Activated CD8-positive, alpha-beta memory T cell treated with anti-CD3 and anti-CD28 coated beads, Interleukin-2, amount 10 ng/mL, durations not matched to agents 7 days and 5 days (primary cell): ENCODE measurements at regions not wholly inside any gene's neighbourhood (a gene's known extent, or its start where the extent isn't known, plus 50 kb on each side); places are given as distances from the start of the nearest gene placed in this dataset.

ENCODE experiments used
- ATAC-seq: fragments of 150-1000 bp; cut with Tn5 transposase; one replicate; pipeline ENCODE4 v1.10.0; 2021; ENCODE audit warnings: moderate library complexity
- CTCF ChIA-PET: fragments of 350-600 bp; sonication (Branson Sonifier 250); formaldehyde crosslinking; loops from one replicate; lab custom pipeline; 2021; ENCODE audit warnings: antibody characterized with exemption; lab: Charles Lee
- DNase-seq: peaks from one replicate; pipeline ENCODE4 v3.0.0-alpha.2; 2020
- H3K27ac Mint-ChIP-seq: one replicate; pipeline ENCODE4 v1.8.0; 2021; ENCODE audit warnings: mild to moderate bottlenecking, mixed read lengths
- H3K27me3 Mint-ChIP-seq: one replicate; pipeline ENCODE4 v1.8.0; 2021; ENCODE audit warnings: mixed read lengths
- H3K36me3 Mint-ChIP-seq: one replicate; pipeline ENCODE4 v1.8.0; 2021; ENCODE audit warnings: mild to moderate bottlenecking, mixed read lengths
- H3K4me1 Mint-ChIP-seq: one replicate; pipeline ENCODE4 v1.8.0; 2021; ENCODE audit warnings: mixed read lengths
- H3K4me3 Mint-ChIP-seq: one replicate; pipeline ENCODE4 v1.8.0; 2021; ENCODE audit warnings: mild to moderate bottlenecking, moderate library complexity, mixed read lengths
- H3K9me3 Mint-ChIP-seq: one replicate; pipeline ENCODE4 v1.8.0; 2022; ENCODE audit warnings: low read depth, mixed read lengths

DNA sequence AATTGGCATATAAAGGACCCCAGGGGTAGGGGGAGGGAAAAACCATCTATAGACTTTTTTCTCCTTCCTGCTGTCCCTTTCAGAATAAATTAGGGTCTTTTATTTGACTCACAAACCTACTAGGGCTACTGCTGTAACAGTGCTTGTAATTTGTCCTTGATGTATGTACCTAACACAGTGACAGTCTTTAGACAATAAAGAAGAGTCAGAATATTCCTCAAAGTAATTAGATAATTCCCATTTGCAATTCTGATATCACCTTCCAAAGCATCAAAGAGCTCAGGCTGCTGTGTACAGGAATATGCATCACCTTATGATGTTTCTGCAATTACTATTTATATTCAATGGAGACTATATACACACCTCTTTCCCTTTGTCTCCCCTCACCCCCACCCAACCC is 161.7 kb downstream of the MREG start:
- DNase-seq = no peak
- CTCF ChIA-PET = no interaction called here
- peaks cover 4% of the 10 kb centered on the region for H3K27me3 Mint-ChIP-seq
- ATAC-seq = no peak
- no peaks in the 10 kb centered on the region for H3K36me3 Mint-ChIP-seq
- no peaks in the 10 kb centered on the region for H3K4me1 Mint-ChIP-seq
- H3K9me3 Mint-ChIP-seq = peaks cover 10% of the 10 kb centered on the region
- H3K27ac Mint-ChIP-seq = no peak overlapping the region
- H3K4me3 Mint-ChIP-seq = no peak overlapping the region

- Mint-ChIP-seq H3K27me3 (peaks cover 4% of the 10 kb centered on the region), H3K4me1 (no peaks in the 10 kb centered on the region), H3K4me3 (no peak overlapping the region), H3K9me3 (peaks cover 10% of the 10 kb centered on the region), H3K27ac (no peak overlapping the region), H3K36me3 (no peaks in the 10 kb centered on the region)
- CTCF ChIA-PET = no interaction called here
- DNase-seq (no peak), ATAC-seq (no peak)
Observed at GRCh38 chr2:215851082-215851481, 162.3 kb downstream of the MREG start.

DNA sequence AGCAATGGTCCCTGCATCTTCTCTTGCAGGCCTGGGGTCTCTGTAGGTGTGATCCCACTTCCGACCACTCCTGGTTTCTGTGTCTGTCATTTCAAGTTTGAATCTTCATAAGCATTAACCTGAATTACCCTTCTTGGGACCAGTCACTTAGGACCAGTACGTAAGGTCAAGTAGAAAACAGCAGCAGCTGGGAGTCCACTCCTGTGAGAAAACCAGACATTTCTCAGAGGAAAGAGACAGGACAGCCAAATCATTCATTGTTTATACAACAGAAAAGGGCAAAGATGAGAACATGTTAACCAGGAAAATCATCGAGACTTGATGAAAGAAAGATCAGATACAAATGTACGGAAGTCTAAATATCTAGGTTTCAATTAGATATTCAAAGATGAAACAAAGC is 163.0 kb downstream of the MREG start:
- H3K27me3 Mint-ChIP-seq = peaks cover 4% of the 10 kb centered on the region
- ATAC-seq = no peak
- H3K4me3 Mint-ChIP-seq = no peak overlapping the region
- no peak overlapping the region for H3K27ac Mint-ChIP-seq
- CTCF ChIA-PET = no interaction called here
- H3K4me1 Mint-ChIP-seq = no peaks in the 10 kb centered on the region
- peaks cover 10% of the 10 kb centered on the region for H3K9me3 Mint-ChIP-seq
- DNase-seq = no peak
- H3K36me3 Mint-ChIP-seq = no peaks in the 10 kb centered on the region

DNA sequence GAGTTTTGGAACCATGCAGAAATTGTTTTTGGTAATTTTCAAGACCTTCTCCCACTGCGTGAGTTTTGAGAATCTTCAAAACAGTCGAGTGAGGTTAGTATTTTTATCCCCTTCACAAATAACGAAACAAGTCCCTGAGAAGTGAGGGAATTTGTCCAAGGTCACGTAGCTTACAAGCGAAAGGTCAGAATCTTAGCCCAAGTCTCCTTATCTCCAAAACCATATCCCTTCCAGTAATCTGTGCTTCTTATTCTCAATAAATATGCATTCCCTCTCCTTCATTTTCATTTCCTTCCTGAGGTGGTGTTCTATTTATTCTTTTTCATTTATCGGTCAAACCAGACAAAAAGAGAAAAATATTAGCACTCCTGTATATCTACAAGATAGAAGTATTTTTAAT is 163.6 kb downstream of the MREG start:
- Mint-ChIP-seq H3K4me3 (no peak overlapping the region), H3K27ac (no peak overlapping the region), H3K27me3 (peaks cover 4% of the 10 kb centered on the region), H3K36me3 (no peaks in the 10 kb centered on the region), H3K9me3 (peaks cover 10% of the 10 kb centered on the region), H3K4me1 (no peaks in the 10 kb centered on the region)
- DNase-seq = no peak
- CTCF ChIA-PET = no interaction called here
- ATAC-seq = no peak

GRCh38 chr2:215848698-215849097 is 164.7 kb downstream of the MREG start:
- Mint-ChIP-seq H3K36me3 (no peaks in the 10 kb centered on the region), H3K27me3 (peaks cover 3% of the 10 kb centered on the region), H3K4me3 (no peak overlapping the region), H3K9me3 (peaks cover 7% of the 10 kb centered on the region), H3K4me1 (no peaks in the 10 kb centered on the region), H3K27ac (no peak overlapping the region)
- CTCF ChIA-PET = no interaction called here
- ATAC-seq (no peak), DNase-seq (no peak)

DNA sequence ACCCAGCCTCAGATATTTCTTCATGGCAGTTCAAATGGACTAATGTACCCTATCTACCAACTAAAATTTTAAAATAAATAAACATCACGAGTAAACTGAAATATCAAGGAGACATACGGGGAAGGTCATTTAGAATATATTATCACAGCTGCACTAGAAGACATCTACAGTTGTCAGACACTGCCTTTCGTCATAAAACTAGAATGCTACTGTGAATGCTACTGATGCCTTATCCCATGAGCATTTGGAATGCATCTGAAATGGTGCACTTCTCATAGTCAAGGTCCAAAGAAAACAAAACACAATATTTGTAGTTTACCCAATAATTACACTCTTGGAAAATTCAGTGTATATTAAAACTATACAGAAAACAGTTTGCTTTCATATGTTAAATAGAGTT is 165.2 kb downstream of the MREG start:
- DNase-seq (no peak), ATAC-seq (no peak)
- no peak overlapping the region for H3K4me3 Mint-ChIP-seq
- no peaks in the 10 kb centered on the region for H3K36me3 Mint-ChIP-seq
- H3K9me3 Mint-ChIP-seq = peaks cover 4% of the 10 kb centered on the region
- peaks cover 2% of the 10 kb centered on the region for H3K27me3 Mint-ChIP-seq
- CTCF ChIA-PET = no interaction called here
- H3K4me1 Mint-ChIP-seq = no peaks in the 10 kb centered on the region
- no peak overlapping the region for H3K27ac Mint-ChIP-seq

- H3K9me3 Mint-ChIP-seq = peaks cover 2% of the 10 kb centered on the region
Observed at GRCh38 chr2:215847718-215848117, 165.6 kb downstream of the MREG start.

DNA sequence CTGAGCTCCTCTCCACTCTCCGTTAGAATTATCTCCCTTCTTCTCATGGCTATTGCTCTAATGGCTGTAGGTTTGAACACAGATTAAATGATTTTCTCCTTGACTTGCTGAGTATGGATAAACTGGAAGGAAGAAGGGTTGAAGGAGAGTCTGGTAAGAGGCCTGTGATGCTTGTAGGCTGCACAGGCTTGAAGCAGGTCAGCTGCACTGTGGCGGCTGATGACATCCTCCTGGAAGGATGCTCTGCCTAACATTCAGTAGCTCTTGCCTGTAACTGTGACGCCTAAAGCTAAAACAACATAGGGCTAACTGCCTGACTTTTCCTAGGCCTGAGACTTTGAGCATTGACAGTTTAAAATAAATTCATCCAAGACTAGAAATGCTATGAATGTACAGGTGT is 166.3 kb downstream of the MREG start:
- CTCF ChIA-PET = no interaction called here
- no peaks in the 10 kb centered on the region for H3K27me3 Mint-ChIP-seq
- no peaks in the 10 kb centered on the region for H3K9me3 Mint-ChIP-seq
- no peak overlapping the region for H3K4me3 Mint-ChIP-seq
- ATAC-seq (no peak), DNase-seq (no peak)
- no peaks in the 10 kb centered on the region for H3K4me1 Mint-ChIP-seq
- no peaks in the 10 kb centered on the region for H3K36me3 Mint-ChIP-seq
- H3K27ac Mint-ChIP-seq = no peak overlapping the region

More at GRCh38 chr2:215847718-215848117, 165.6 kb downstream of the MREG start:
- H3K4me1 Mint-ChIP-seq = no peaks in the 10 kb centered on the region
- no peak overlapping the region for H3K27ac Mint-ChIP-seq
- no peak overlapping the region for H3K4me3 Mint-ChIP-seq
- no peaks in the 10 kb centered on the region for H3K36me3 Mint-ChIP-seq
- DNase-seq (no peak), ATAC-seq (no peak)
- CTCF ChIA-PET = no interaction called here
- H3K27me3 Mint-ChIP-seq = no peaks in the 10 kb centered on the region

DNA sequence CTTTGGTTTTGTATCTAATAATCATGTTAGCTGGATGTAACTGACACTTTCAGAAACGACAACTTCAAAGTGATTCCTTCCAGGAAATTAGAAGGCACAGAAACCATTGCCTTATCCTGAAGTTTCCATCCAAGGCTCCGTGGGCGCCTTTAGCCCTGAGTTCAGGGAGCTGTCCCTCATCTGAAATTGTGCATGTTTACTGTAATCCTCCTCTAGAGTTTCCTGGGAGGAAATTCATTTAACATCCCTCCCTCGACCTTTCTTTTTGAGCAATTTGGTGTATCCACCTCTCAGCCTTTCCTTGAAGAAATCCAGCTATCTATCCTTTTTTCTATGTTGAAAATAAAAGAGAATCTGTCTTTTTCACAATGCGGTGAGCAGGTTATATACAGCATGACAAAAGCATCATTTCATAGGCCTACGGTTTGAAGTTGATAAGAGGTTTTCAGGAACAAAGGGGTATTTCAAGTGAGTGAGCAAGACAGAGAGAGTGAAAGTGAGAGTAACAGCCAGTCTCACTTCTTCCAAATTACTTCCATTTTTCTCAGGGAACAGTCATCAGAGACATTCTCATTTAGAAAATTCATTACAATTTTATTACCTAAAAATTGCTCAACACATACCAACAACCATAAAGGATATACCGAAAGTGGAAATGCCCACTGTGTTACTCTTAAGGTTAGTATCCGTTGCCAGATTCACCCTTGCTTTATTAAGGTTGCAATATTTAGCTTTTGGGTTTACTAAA is 167.3 kb downstream of the MREG start:
- no peaks in the 10 kb centered on the region for H3K9me3 Mint-ChIP-seq
- no peak for DNase-seq
- no peaks in the 10 kb centered on the region for H3K27me3 Mint-ChIP-seq
- H3K27ac Mint-ChIP-seq = no peak overlapping the region
- no peak for ATAC-seq
- no peak overlapping the region for H3K4me3 Mint-ChIP-seq
- H3K4me1 Mint-ChIP-seq = no peaks in the 10 kb centered on the region
- H3K36me3 Mint-ChIP-seq = no peaks in the 10 kb centered on the region
- CTCF ChIA-PET = no interaction called here

DNA sequence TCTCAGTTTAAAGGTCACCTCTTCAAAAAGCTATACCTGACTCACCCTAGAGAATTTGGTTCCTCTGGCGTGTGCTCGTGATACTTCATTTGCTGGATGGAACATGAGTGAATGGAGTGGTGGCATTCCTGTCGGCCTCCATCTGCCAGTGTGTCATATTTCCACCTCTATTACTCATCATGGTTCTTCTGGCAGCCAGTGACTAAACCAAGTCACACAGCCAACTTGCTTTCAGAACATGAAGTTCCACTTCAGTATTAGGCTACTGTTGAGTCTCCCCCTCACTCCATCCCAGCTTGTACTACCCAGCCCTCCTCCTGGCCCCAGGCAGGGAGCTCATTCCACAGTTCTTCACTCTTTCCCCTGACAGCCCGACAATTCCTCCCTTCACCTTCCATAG is 169.8 kb downstream of the MREG start:
- CTCF ChIA-PET = no interaction called here
- Mint-ChIP-seq H3K36me3 (no peaks in the 10 kb centered on the region), H3K27me3 (peaks cover 4% of the 10 kb centered on the region), H3K9me3 (no peaks in the 10 kb centered on the region), H3K4me1 (no peaks in the 10 kb centered on the region), H3K27ac (no peak overlapping the region), H3K4me3 (no peak overlapping the region)
- no peak for ATAC-seq
- DNase-seq = no peak

GRCh38 chr2:215841175-215841816 is 172.1 kb downstream of the MREG start:
- ATAC-seq (no peak), DNase-seq (no peak)
- Mint-ChIP-seq H3K4me1 (no peaks in the 10 kb centered on the region), H3K27ac (no peak overlapping the region), H3K36me3 (no peaks in the 10 kb centered on the region), H3K27me3 (peaks cover 23% of the 10 kb centered on the region), H3K4me3 (no peak overlapping the region), H3K9me3 (no peaks in the 10 kb centered on the region)
- CTCF ChIA-PET = interaction anchor here (1.0 kb wide), 1 partner anchor 9 kb away, joined by 3 read pairs; no protein-coding TSS in a partner anchor

- no peak overlapping the region for H3K4me3 Mint-ChIP-seq
- H3K4me1 Mint-ChIP-seq = no peaks in the 10 kb centered on the region
- ATAC-seq (no peak), DNase-seq (no peak)
- no peaks in the 10 kb centered on the region for H3K9me3 Mint-ChIP-seq
- H3K27me3 Mint-ChIP-seq = peaks cover 26% of the 10 kb centered on the region
- no peaks in the 10 kb centered on the region for H3K36me3 Mint-ChIP-seq
- no peak overlapping the region for H3K27ac Mint-ChIP-seq
- CTCF ChIA-PET = interaction anchor here (1.2 kb wide), 1 partner anchor 11 kb away, joined by 3 read pairs; no protein-coding TSS in a partner anchor
Observed at GRCh38 chr2:215839816-215840215, 173.5 kb downstream of the MREG start.

DNA sequence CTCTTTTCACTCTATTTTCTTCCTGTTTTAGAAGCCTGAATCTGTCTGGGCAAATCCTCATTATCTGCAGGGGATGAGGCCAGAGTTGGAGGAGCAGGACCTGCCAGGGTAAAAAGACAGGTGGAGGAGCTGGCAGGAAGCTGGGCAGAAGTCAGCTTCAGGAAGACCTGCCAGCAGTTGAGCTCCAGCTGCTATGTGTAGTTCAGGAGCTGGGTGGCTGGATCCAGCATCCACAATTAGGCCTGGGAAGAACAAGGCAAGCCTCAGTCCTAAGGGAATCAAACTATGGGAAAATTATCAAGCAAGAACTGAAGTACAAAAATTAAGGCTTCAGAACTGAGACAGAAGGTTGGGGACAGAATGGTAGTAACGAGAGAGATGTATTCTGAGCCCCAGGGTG is 174.0 kb downstream of the MREG start:
- Mint-ChIP-seq H3K27ac (no peak overlapping the region), H3K4me3 (no peak overlapping the region), H3K36me3 (no peaks in the 10 kb centered on the region), H3K4me1 (no peaks in the 10 kb centered on the region), H3K9me3 (no peaks in the 10 kb centered on the region), H3K27me3 (peaks cover 26% of the 10 kb centered on the region)
- ATAC-seq (no peak), DNase-seq (no peak)
- CTCF ChIA-PET = interaction anchor here (1.2 kb wide), 1 partner anchor 11 kb away, joined by 3 read pairs; no protein-coding TSS in a partner anchor

- ATAC-seq (no peak), DNase-seq (no peak)
- no peak overlapping the region for H3K27ac Mint-ChIP-seq
- peaks cover 2% of the 10 kb centered on the region for H3K4me1 Mint-ChIP-seq
- H3K36me3 Mint-ChIP-seq = peaks cover 2% of the 10 kb centered on the region
- peaks cover 26% of the 10 kb centered on the region for H3K27me3 Mint-ChIP-seq
- CTCF ChIA-PET = interaction anchor here (1.0 kb wide), 1 partner anchor 8 kb away, joined by 3 read pairs; no protein-coding TSS in a partner anchor
- no peak overlapping the region for H3K4me3 Mint-ChIP-seq
- H3K9me3 Mint-ChIP-seq = no peaks in the 10 kb centered on the region
Observed at GRCh38 chr2:215836881-215837280, 176.5 kb downstream of the MREG start.
